NT2/D1 (cell line): ENCODE measurements at regions not wholly inside any gene's neighbourhood (a gene's known extent, or its start where the extent isn't known, plus 50 kb on each side); places are given as distances from the start of the nearest gene placed in this dataset.

ENCODE experiments used
- DNase-seq: peaks from one replicate; pipeline ENCODE4 v3.0.0-alpha.2; 2011; ENCODE audit warnings: low read depth, low spot score
- H3K27me3 ChIP-seq: 2 replicates; pipeline ENCODE4 v1.6.0; 2011; ENCODE audit warnings: mild to moderate bottlenecking; ENCODE audit not compliant: insufficient read length, insufficient read depth
- H3K36me3 ChIP-seq: 2 replicates; pipeline ENCODE4 v1.6.1; 2011; ENCODE audit warnings: mild to moderate bottlenecking, low read length, mixed read lengths; ENCODE audit not compliant: insufficient read depth, insufficient read length
- H3K4me1 ChIP-seq: 2 replicates; pipeline ENCODE4 v1.5.1; 2011; ENCODE audit not compliant: insufficient read depth, insufficient read length
- H3K4me3 ChIP-seq: 2 replicates; pipeline ENCODE4 v1.5.1; 2011; ENCODE audit warnings: low read depth; ENCODE audit not compliant: insufficient read length
- H3K9ac ChIP-seq: 2 replicates; pipeline ENCODE4 v1.6.0; 2011; ENCODE audit warnings: low read depth; ENCODE audit not compliant: insufficient read length
- H3K9me3 ChIP-seq: 2 replicates; pipeline ENCODE4 v1.5.1; 2011; ENCODE audit warnings: mild to moderate bottlenecking, low read length; ENCODE audit not compliant: insufficient read depth
- SUZ12 ChIP-seq: IDR thresholded peaks from 2 replicates; pipeline ENCODE4 v1.6.1; 2011; ENCODE audit not compliant: insufficient read length, insufficient read depth; ENCODE audit errors: extremely low read depth
- YY1 ChIP-seq: IDR thresholded peaks from 2 replicates; pipeline ENCODE4 v1.6.1; 2011; ENCODE audit not compliant: insufficient read length, insufficient read depth
- ZNF274 ChIP-seq: IDR thresholded peaks from 2 replicates; pipeline ENCODE4 v1.6.1; 2011; ENCODE audit warnings: mild to moderate bottlenecking, low read depth, low read length

DNA sequence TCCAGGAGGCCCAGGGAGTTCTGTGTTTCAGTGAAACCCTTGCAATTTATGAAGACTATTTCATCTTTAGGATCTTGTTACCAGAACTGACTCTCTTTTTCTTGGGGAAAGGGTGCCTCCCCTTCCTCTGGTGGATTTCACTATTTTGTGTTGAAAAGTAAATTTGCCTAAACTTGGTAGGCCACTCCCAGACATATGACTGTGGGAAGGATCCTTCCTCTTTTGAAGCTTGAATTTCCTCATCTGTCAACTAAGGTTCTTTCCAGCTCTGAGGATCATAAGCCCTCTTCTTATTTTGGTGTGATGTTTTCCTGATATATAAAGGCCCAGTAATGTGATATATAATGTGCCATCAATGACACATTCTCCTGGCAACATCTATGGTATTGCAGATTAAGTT is 59.1 kb upstream of the ZFAND5 start:
- Histone ChIP-seq H3K4me1 (no peaks in the 10 kb centered on the region), H3K4me3 (no peak overlapping the region), H3K36me3 (no peaks in the 10 kb centered on the region), H3K9ac (no peak overlapping the region), H3K9me3 (no peaks in the 10 kb centered on the region), H3K27me3 (no peaks in the 10 kb centered on the region)
- no peak for TF ChIP-seq SUZ12
- TF ChIP-seq YY1 = no peak
- no peak for TF ChIP-seq ZNF274
- no peak for DNase-seq

DNA sequence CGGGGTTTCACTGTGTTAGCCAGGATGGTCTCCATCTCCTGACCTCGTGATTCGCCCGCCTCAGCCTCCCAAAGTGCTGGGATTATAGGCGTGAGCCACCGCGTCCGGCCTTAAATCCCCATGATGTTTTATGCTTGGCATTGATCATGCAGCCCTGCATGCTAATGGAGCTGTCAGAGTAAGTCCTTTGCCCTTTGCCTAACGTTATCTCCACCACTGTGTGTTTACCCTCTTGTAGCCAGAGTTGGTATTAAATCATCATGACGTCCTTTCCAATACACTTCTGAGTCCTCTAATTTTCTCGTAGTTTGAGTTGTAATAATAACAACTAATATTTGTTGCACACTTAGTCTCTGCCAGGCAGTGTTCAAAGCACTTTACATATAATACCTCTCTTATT is 57.2 kb upstream of the ZFAND5 start:
- Histone ChIP-seq H3K36me3 (no peaks in the 10 kb centered on the region), H3K4me1 (no peaks in the 10 kb centered on the region), H3K4me3 (no peak overlapping the region), H3K27me3 (no peaks in the 10 kb centered on the region), H3K9ac (no peak overlapping the region), H3K9me3 (no peaks in the 10 kb centered on the region)
- no peak for DNase-seq
- TF ChIP-seq ZNF274 (no peak), SUZ12 (no peak), YY1 (no peak)

DNA sequence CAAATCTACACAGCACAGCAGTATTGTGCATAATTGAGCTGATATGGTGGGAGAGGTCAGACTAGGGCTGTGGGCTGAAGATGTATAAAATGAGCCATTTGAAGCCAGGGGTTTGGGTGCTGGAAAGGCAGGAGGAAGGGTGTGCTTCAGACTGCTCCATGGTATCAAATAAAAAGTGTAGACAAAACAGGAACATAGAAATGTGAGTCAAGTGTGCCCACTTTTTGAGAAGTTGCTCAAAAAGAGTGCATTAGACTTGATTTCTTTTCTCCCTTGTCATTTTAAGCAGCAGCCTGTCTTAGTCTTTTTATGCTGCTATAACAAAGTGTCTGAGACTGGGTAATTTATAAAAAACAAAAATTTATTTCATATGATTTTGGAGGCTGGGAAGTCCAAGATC is 55.8 kb upstream of the ZFAND5 start:
- DNase-seq = no peak

DNA sequence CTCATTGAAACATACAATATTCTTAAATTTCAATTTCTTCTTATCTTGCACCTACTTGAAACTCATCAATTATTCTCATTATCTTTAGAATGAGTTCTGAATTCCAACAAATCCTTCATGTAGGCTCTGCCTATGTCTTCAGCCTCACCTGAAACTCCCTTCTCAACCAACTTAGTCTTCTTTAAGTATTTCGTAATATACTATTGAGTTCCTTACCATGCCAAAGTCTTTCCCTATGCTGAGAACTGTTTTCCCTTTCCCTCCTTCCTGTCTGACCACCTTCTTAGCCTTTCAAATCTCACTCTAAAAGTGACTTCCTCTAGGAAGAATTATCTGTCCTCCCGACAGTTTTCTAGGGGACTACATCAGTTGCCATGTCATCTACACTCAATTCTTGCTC is 50.9 kb upstream of the ZFAND5 start:
- DNase-seq = no peak
- no peaks in the 10 kb centered on the region for H3K9me3 ChIP-seq
- H3K4me3 ChIP-seq = no peak overlapping the region
- no peak for TF ChIP-seq YY1
- TF ChIP-seq SUZ12 = no peak
- TF ChIP-seq ZNF274 = no peak
- H3K27me3 ChIP-seq = no peaks in the 10 kb centered on the region
- no peaks in the 10 kb centered on the region for H3K36me3 ChIP-seq
- no peak overlapping the region for H3K9ac ChIP-seq
- no peaks in the 10 kb centered on the region for H3K4me1 ChIP-seq

More for the DNA sequence above, 55.8 kb upstream of the ZFAND5 start:
- H3K27me3 ChIP-seq = no peaks in the 10 kb centered on the region
- H3K4me3 ChIP-seq = no peak overlapping the region
- no peaks in the 10 kb centered on the region for H3K36me3 ChIP-seq
- no peaks in the 10 kb centered on the region for H3K9me3 ChIP-seq
- TF ChIP-seq SUZ12 (no peak), YY1 (no peak), ZNF274 (no peak)
- H3K9ac ChIP-seq = no peak overlapping the region
- no peaks in the 10 kb centered on the region for H3K4me1 ChIP-seq

DNA sequence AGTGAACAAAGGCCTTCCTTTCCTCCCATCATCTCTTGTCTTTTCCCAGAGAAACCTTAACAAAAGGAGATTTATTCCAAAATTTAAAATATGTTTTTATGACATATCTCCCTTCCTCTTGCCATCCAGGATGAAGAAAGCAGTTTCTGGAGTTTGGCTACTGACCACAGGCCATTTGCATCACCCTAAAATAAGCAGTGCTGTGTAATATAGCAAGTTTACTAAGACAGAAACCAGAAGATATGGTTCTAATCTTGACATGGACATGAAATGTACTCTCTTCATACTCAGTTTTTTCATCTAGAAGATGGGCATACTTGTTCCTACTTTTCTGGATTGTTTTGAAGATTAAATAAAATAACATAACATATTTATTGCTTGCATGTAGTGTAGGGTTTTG is 50.2 kb upstream of the ZFAND5 start:
- Histone ChIP-seq H3K9me3 (no peaks in the 10 kb centered on the region), H3K4me3 (no peak overlapping the region), H3K9ac (no peak overlapping the region), H3K27me3 (no peaks in the 10 kb centered on the region), H3K4me1 (no peaks in the 10 kb centered on the region), H3K36me3 (no peaks in the 10 kb centered on the region)
- DNase-seq = no peak
- no peak for TF ChIP-seq SUZ12
